Suprapubic skin (tissue), 4 donors: ENCODE measurements at regions not wholly inside any gene's neighbourhood (a gene's known extent, or its start where the extent isn't known, plus 50 kb on each side); places are given as distances from the start of the nearest gene placed in this dataset.

Source experiments
- DNase-seq, 2 donors: peaks; one replicate each; pipeline ENCODE4 v3.0.0-alpha.2; 2019; ENCODE audit warnings: low spot score in 2 of 2
- H3K27ac ChIP-seq: fragments of 200-600 bp; sonication (generic); one replicate; pipeline ENCODE4 v1.5.1; 2019
- H3K27me3 ChIP-seq: fragments of 200-600 bp; sonication (generic); one replicate; pipeline ENCODE4 v1.5.1; 2019
- H3K36me3 ChIP-seq: fragments of 200-600 bp; sonication (generic); one replicate; pipeline ENCODE4 v1.5.1; 2019
- H3K4me1 ChIP-seq: fragments of 200-600 bp; sonication (generic); one replicate; pipeline ENCODE4 v1.5.1; 2019
- H3K4me3 ChIP-seq: fragments of 200-600 bp; sonication (generic); one replicate; pipeline ENCODE4 v1.5.1; 2019; ENCODE audit warnings: mild to moderate bottlenecking
- H3K9me3 ChIP-seq: fragments of 200-600 bp; sonication (generic); one replicate; pipeline ENCODE4 v1.5.1; 2019
- CTCF ChIP-seq, 2 donors: fragments of 200-600 bp in 1 of 2; fragments of 450-650 bp in 1 of 2; sonication (generic) in 1 of 2; IDR thresholded peaks; one replicate each; pipeline ENCODE4 v1.5.1; 2016 to 2019; ENCODE audit warnings: antibody characterized with exemption in 2 of 2, mild to moderate bottlenecking in 1 of 2, moderate library complexity in 1 of 2
- EP300 ChIP-seq: sonication (generic); formaldehyde crosslinking; IDR thresholded peaks from one replicate; pipeline ENCODE4 v1.6.1; 2017; ENCODE audit warnings: antibody characterized with exemption
- POLR2A ChIP-seq, 2 donors: fragments of 450-650 bp; IDR thresholded peaks; one replicate each; pipeline ENCODE4 v1.6.1; 2017; ENCODE audit warnings: antibody characterized with exemption in 2 of 2, mild to moderate bottlenecking in 2 of 2, moderate library complexity in 2 of 2
- POLR2AphosphoS5 ChIP-seq, 3 donors: sonication (generic); formaldehyde crosslinking; IDR thresholded peaks; one replicate each; pipeline ENCODE4 v1.6.1; 2017; ENCODE audit warnings: antibody characterized with exemption in 3 of 3
- WGBS: methylation state at CpG from one replicate; pipeline ENCODE4 v1.1.5; 2018; 5-methylcytosine and 5-hydroxymethylcytosine counted together

- no peak for DNase-seq
- no peak overlapping the region for H3K27ac ChIP-seq
- no peaks in the 10 kb centered on the region for H3K9me3 ChIP-seq
- TF ChIP-seq EP300 (no peak), POLR2A (IDR thresholded peaks at IDR 0.05) (no peak), POLR2AphosphoS5 (IDR thresholded peaks at IDR 0.05) (no peak), CTCF (IDR thresholded peaks at IDR 0.05) (no peak)
- no peak overlapping the region for H3K4me3 ChIP-seq
- no peaks in the 10 kb centered on the region for H3K4me1 ChIP-seq
- H3K36me3 ChIP-seq = no peaks in the 10 kb centered on the region
- no peaks in the 10 kb centered on the region for H3K27me3 ChIP-seq
- whole genome bisulfite sequencing = 44% methylated on average over 4 of the region's 4 CpGs
Measured at GRCh38 chr12:75825686-75826085, 205.9 kb downstream of the PHLDA1 start.

- H3K27ac ChIP-seq = no peak overlapping the region
- no peak for DNase-seq
- no peak overlapping the region for H3K4me3 ChIP-seq
- 92% methylated on average over 1 of the region's 1 CpG for WGBS
- TF ChIP-seq CTCF (IDR thresholded peaks at IDR 0.05) (no peak), EP300 (no peak), POLR2AphosphoS5 (IDR thresholded peaks at IDR 0.05) (no peak), POLR2A (IDR thresholded peaks at IDR 0.05) (no peak)
- H3K36me3 ChIP-seq = no peaks in the 10 kb centered on the region
- no peaks in the 10 kb centered on the region for H3K4me1 ChIP-seq
- no peaks in the 10 kb centered on the region for H3K27me3 ChIP-seq
- H3K9me3 ChIP-seq = no peaks in the 10 kb centered on the region
Measured at GRCh38 chr12:75823475-75823874, 208.1 kb downstream of the PHLDA1 start.

GRCh38 chr12:75822416-75822815 is 209.2 kb downstream of the PHLDA1 start:
- H3K36me3 ChIP-seq = no peaks in the 10 kb centered on the region
- 59% methylated on average over 3 of the region's 3 CpGs for WGBS
- H3K9me3 ChIP-seq = no peaks in the 10 kb centered on the region
- no peak overlapping the region for H3K27ac ChIP-seq
- no peaks in the 10 kb centered on the region for H3K4me1 ChIP-seq
- TF ChIP-seq CTCF (IDR thresholded peaks at IDR 0.05) = no peak
- TF ChIP-seq POLR2AphosphoS5 (IDR thresholded peaks at IDR 0.05) = no peak
- no peak for TF ChIP-seq EP300
- TF ChIP-seq POLR2A (IDR thresholded peaks at IDR 0.05) = no peak
- H3K4me3 ChIP-seq = no peak overlapping the region
- DNase-seq = no peak
- H3K27me3 ChIP-seq = no peaks in the 10 kb centered on the region

GRCh38 chr12:75820848-75821578 is 210.6 kb downstream of the PHLDA1 start:
- TF ChIP-seq CTCF (IDR thresholded peaks at IDR 0.05) (peak in 1 of 2 donors; percentile 6), EP300 (no peak)
- DNase-seq = peak in 1 of 2 donors; percentile 71
- no peak overlapping the region for H3K4me3 ChIP-seq
- no peaks in the 10 kb centered on the region for H3K4me1 ChIP-seq
- 47% methylated on average over 10 of the region's 10 CpGs for WGBS
- H3K27me3 ChIP-seq = no peaks in the 10 kb centered on the region
- no peaks in the 10 kb centered on the region for H3K36me3 ChIP-seq
- no peak overlapping the region for H3K27ac ChIP-seq
- no peaks in the 10 kb centered on the region for H3K9me3 ChIP-seq

- Histone ChIP-seq H3K9me3 (no peaks in the 10 kb centered on the region), H3K27ac (no peak overlapping the region), H3K27me3 (no peaks in the 10 kb centered on the region), H3K4me3 (no peak overlapping the region), H3K36me3 (no peaks in the 10 kb centered on the region), H3K4me1 (peaks cover 8% of the 10 kb centered on the region)
- no peak for DNase-seq
- TF ChIP-seq POLR2A (IDR thresholded peaks at IDR 0.05) = no peak
- no peak for TF ChIP-seq EP300
- TF ChIP-seq POLR2AphosphoS5 (IDR thresholded peaks at IDR 0.05) = no peak
- TF ChIP-seq CTCF (IDR thresholded peaks at IDR 0.05) = no peak
Measured at GRCh38 chr12:75820071-75820470, 211.5 kb downstream of the PHLDA1 start.
